Activated CD8-positive, alpha-beta memory T cell treated with anti-CD3 and anti-CD28 coated beads for 36 hours (primary cell): ENCODE measurements at regions not wholly inside any gene's neighbourhood (a gene's known extent, or its start where the extent isn't known, plus 50 kb on each side); places are given as distances from the start of the nearest gene placed in this dataset.

Experiments used
- CTCF ChIA-PET: fragments of 350-600 bp; sonication (Branson Sonifier 250); formaldehyde crosslinking; loops from one replicate; lab custom pipeline; 2021; ENCODE audit warnings: antibody characterized with exemption; lab: Charles Lee
- POLR2A ChIA-PET: fragments of 350-600 bp; sonication (Branson Sonifier 250); formaldehyde crosslinking; loops from one replicate; lab custom pipeline; 2021; ENCODE audit warnings: antibody characterized with exemption; lab: Charles Lee

- ChIA-PET POLR2A (no interaction called here), CTCF (no interaction called here)
These were observed 815.5 kb downstream of the KLHL13 start for GRCh38 chrX:117301086-117301485.

DNA sequence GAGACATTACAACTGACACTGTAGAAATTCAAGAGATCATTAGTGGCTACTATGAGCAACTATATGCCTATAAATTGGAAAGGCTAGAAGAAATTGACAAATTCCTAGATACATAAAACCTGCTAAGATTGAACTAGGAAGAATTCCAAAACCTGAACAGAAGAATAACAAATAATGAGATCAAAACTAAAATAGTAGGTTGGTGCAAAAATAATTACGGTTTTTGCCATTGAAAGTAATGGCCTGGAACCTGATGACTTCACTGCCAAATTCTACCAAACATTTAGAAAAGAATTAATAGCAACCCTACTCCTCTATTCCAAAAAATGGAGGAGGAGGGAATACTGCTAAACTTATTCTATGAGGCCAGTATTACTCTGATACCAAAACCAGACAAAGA is 824.9 kb downstream of the KLHL13 start:
- ChIA-PET CTCF (no interaction called here), POLR2A (no interaction called here)

GRCh38 chrX:117274965-117275364 is 812.2 kb upstream of the CT83 start:
- ChIA-PET CTCF (no interaction called here), POLR2A (no interaction called here)
